Gastroesophageal sphincter (tissue), 3 donors: ENCODE measurements at regions not wholly inside any gene's neighbourhood (a gene's known extent, or its start where the extent isn't known, plus 50 kb on each side); places are given as distances from the start of the nearest gene placed in this dataset.

Source experiments
- CTCF ChIP-seq, 4 experiments: fragments of 200-600 bp in 2 of 4; fragments of 450-650 bp in 2 of 4; sonication (generic) in 1 of 4; IDR thresholded peaks; one replicate each; pipeline ENCODE4 v1.5.1; 2017 to 2019; ENCODE audit warnings: antibody characterized with exemption in 4 of 4, mild to moderate bottlenecking in 2 of 4, moderate library complexity in 2 of 4
- EP300 ChIP-seq: sonication (generic); formaldehyde crosslinking; IDR thresholded peaks from one replicate; pipeline ENCODE4 v1.6.1; 2017; ENCODE audit warnings: antibody characterized with exemption, mild to moderate bottlenecking
- POLR2A ChIP-seq, 2 donors: fragments of 450-650 bp; IDR thresholded peaks; one replicate each; pipeline ENCODE4 v1.6.1; 2017; ENCODE audit warnings: antibody characterized with exemption in 2 of 2, mild to moderate bottlenecking in 2 of 2, moderate library complexity in 1 of 2
- POLR2AphosphoS5 ChIP-seq: sonication (generic); formaldehyde crosslinking; IDR thresholded peaks from one replicate; pipeline ENCODE4 v1.6.1; 2017; ENCODE audit warnings: antibody characterized with exemption

GRCh38 chr3:137926991-137927390, 83.0 kb upstream of the CLDN18 start:
- TF ChIP-seq CTCF (IDR thresholded peaks at IDR 0.05): no peak
- TF ChIP-seq POLR2A (IDR thresholded peaks at IDR 0.05): no peak
- no peak for TF ChIP-seq POLR2AphosphoS5
- TF ChIP-seq EP300: no peak
